Uterus (tissue), 2 donors: ENCODE measurements at regions not wholly inside any gene's neighbourhood (a gene's known extent, or its start where the extent isn't known, plus 50 kb on each side); places are given as distances from the start of the nearest gene placed in this dataset.

Experiments used
- CTCF ChIP-seq, 4 experiments: fragments of 200-600 bp in 2 of 4; fragments of 450-650 bp in 2 of 4; sonication (generic) in 2 of 4; IDR thresholded peaks; one replicate each; pipeline ENCODE4 v1.5.1; 2016 to 2019; ENCODE audit warnings: antibody characterized with exemption in 4 of 4, mild to moderate bottlenecking in 2 of 4, moderate library complexity in 1 of 4
- POLR2A ChIP-seq, 2 donors: fragments of 450-650 bp; IDR thresholded peaks; one replicate each; pipeline ENCODE4 v1.6.1; 2016; ENCODE audit warnings: antibody characterized with exemption in 2 of 2, mild to moderate bottlenecking in 1 of 2, moderate library complexity in 1 of 2

GRCh38 chr14:86662334-86662733 lies 1132.4 kb downstream of the FLRT2 start:
- no peak for TF ChIP-seq CTCF (IDR thresholded peaks at IDR 0.05)
- TF ChIP-seq POLR2A (IDR thresholded peaks at IDR 0.05) = no peak
